Lower lobe of right lung (tissue), 2 donors: ENCODE measurements at regions not wholly inside any gene's neighbourhood (a gene's known extent, or its start where the extent isn't known, plus 50 kb on each side); places are given as distances from the start of the nearest gene placed in this dataset.
"Not testable (repeated sequence)": the region's sequence is repeated elsewhere in the genome, so short reads cannot be mapped to it uniquely, and the experiment has no call there.

Source experiments
- ATAC-seq, 2 donors: fragments of 200-7000 bp; cut with Tn5 transposase; one replicate each; pipeline ENCODE4 v1.9.1; 2020 to 2022; ENCODE audit warnings: mild to moderate bottlenecking in 2 of 2, moderate library complexity in 2 of 2
- DNase-seq: peaks from one replicate; pipeline ENCODE4 v3.0.0-alpha.2; 2020
- H3K27ac ChIP-seq: fragments of 200-600 bp; one replicate; pipeline ENCODE4 v1.8.0; 2022
- H3K27me3 ChIP-seq: fragments of 200-600 bp; one replicate; pipeline ENCODE4 v1.8.0; 2022; ENCODE audit warnings: low read depth
- H3K36me3 ChIP-seq: fragments of 200-600 bp; one replicate; pipeline ENCODE4 v1.8.0; 2022; ENCODE audit warnings: mild to moderate bottlenecking
- H3K4me1 ChIP-seq: fragments of 200-600 bp; one replicate; pipeline ENCODE4 v1.8.0; 2022
- H3K4me3 ChIP-seq: fragments of 200-600 bp; one replicate; pipeline ENCODE4 v1.8.0; 2022; ENCODE audit warnings: mild to moderate bottlenecking
- H3K9me3 ChIP-seq: fragments of 200-600 bp; one replicate; pipeline ENCODE4 v1.8.0; 2022
- CTCF ChIP-seq: fragments of 200-600 bp; IDR thresholded peaks from one replicate; pipeline ENCODE4 v1.8.0; 2022; ENCODE audit warnings: antibody characterized with exemption, mild to moderate bottlenecking
- intact Hi-C: fragments of 100-400 bp; cut with DNase I; formaldehyde crosslinking; loops from one replicate; pipeline ENCODE4 v1.11.0; 2022
- donor health status: DM: no; HTN: yes; CAD: no; lungs with severe emphysema.

GRCh38 chr13:48826039-48826438 is 149.7 kb upstream of the FNDC3A start:
- H3K27ac ChIP-seq: no peak overlapping the region
- H3K9me3 ChIP-seq: no peaks in the 10 kb centered on the region
- H3K36me3 ChIP-seq: no peaks in the 10 kb centered on the region
- no peaks in the 10 kb centered on the region for H3K4me1 ChIP-seq
- H3K27me3 ChIP-seq: no peaks in the 10 kb centered on the region
- intact Hi-C loops: no loop called here
- ATAC-seq: no peak
- no peak overlapping the region for H3K4me3 ChIP-seq
- TF ChIP-seq CTCF: no peak
- no peak for DNase-seq

- H3K36me3 ChIP-seq, H3K27me3 ChIP-seq, ATAC-seq, H3K4me3 ChIP-seq, DNase-seq, intact Hi-C loops, H3K27ac ChIP-seq, H3K4me1 ChIP-seq, H3K9me3 ChIP-seq: not testable (repeated sequence)
Observed at GRCh38 chr13:48826922-48827454, 148.7 kb upstream of the FNDC3A start.

GRCh38 chr13:48827709-48828108 is 148.0 kb upstream of the FNDC3A start:
- Histone ChIP-seq H3K27me3 (no peaks in the 10 kb centered on the region), H3K36me3 (no peaks in the 10 kb centered on the region), H3K4me1 (no peaks in the 10 kb centered on the region), H3K27ac (no peak overlapping the region), H3K9me3 (no peaks in the 10 kb centered on the region), H3K4me3 (no peak overlapping the region)
- intact Hi-C loops: no loop called here
- no peak for ATAC-seq
- no peak for TF ChIP-seq CTCF
- no peak for DNase-seq

GRCh38 chr13:48828962-48829411 is 146.7 kb upstream of the FNDC3A start:
- H3K4me1 ChIP-seq: no peaks in the 10 kb centered on the region
- no peak for TF ChIP-seq CTCF
- H3K4me3 ChIP-seq: no peak overlapping the region
- DNase-seq (no peak), ATAC-seq (no peak)
- H3K36me3 ChIP-seq: no peaks in the 10 kb centered on the region
- no peak overlapping the region for H3K27ac ChIP-seq
- no peaks in the 10 kb centered on the region for H3K27me3 ChIP-seq
- no peaks in the 10 kb centered on the region for H3K9me3 ChIP-seq
- intact Hi-C loops: no loop called here

GRCh38 chr13:48829536-48829935 is 146.2 kb upstream of the FNDC3A start:
- DNase-seq (no peak), ATAC-seq (no peak)
- Histone ChIP-seq H3K36me3 (no peaks in the 10 kb centered on the region), H3K4me1 (no peaks in the 10 kb centered on the region), H3K9me3 (no peaks in the 10 kb centered on the region), H3K27ac (no peak overlapping the region), H3K27me3 (no peaks in the 10 kb centered on the region), H3K4me3 (no peak overlapping the region)
- TF ChIP-seq CTCF: no peak
- intact Hi-C loops: no loop called here

GRCh38 chr13:48831248-48831647 is 144.5 kb upstream of the FNDC3A start:
- no peaks in the 10 kb centered on the region for H3K4me1 ChIP-seq
- no peaks in the 10 kb centered on the region for H3K9me3 ChIP-seq
- DNase-seq (no peak), ATAC-seq (no peak)
- H3K27ac ChIP-seq: no peak overlapping the region
- TF ChIP-seq CTCF: no peak
- intact Hi-C loops: no loop called here
- no peaks in the 10 kb centered on the region for H3K27me3 ChIP-seq
- no peak overlapping the region for H3K4me3 ChIP-seq
- H3K36me3 ChIP-seq: no peaks in the 10 kb centered on the region
